H9 (cell line): ENCODE measurements at regions not wholly inside any gene's neighbourhood (a gene's known extent, or its start where the extent isn't known, plus 50 kb on each side); places are given as distances from the start of the nearest gene placed in this dataset.

Experiments used
- DNase-seq: peaks from one replicate; pipeline ENCODE4 v3.0.0-alpha.2; 2017
- H2AFZ ChIP-seq: one replicate; pipeline ENCODE4 v1.6.1; 2013; ENCODE audit warnings: mild to moderate bottlenecking, low read length, control low read depth, moderate library complexity
- H2AK5ac ChIP-seq: 2 replicates; pipeline ENCODE4 v1.6.1; 2013; ENCODE audit warnings: low read length, control low read depth, mixed read lengths; ENCODE audit not compliant: insufficient read length
- H2BK120ac ChIP-seq: one replicate; pipeline ENCODE4 v1.6.1; 2013; ENCODE audit warnings: low read depth, mild to moderate bottlenecking, low read length, control low read depth, inconsistent platforms; ENCODE audit not compliant: poor library complexity, severe bottlenecking
- H2BK12ac ChIP-seq: 2 replicates; pipeline ENCODE4 v1.6.1; 2013; ENCODE audit warnings: low read length, control low read depth, mixed read lengths, low read depth; ENCODE audit not compliant: insufficient read length
- H2BK15ac ChIP-seq: 2 replicates; pipeline ENCODE4 v1.6.1; 2013; ENCODE audit warnings: low read depth, low read length, control low read depth
- H2BK20ac ChIP-seq: one replicate; pipeline ENCODE4 v1.6.1; 2013; ENCODE audit warnings: low read depth, mild to moderate bottlenecking, low read length, control low read depth, inconsistent platforms; ENCODE audit not compliant: poor library complexity, severe bottlenecking
- H2BK5ac ChIP-seq: 2 replicates; pipeline ENCODE4 v1.6.1; 2013; ENCODE audit warnings: low read length, control low read depth, mixed read lengths; ENCODE audit not compliant: insufficient read length
- H3K14ac ChIP-seq: 2 replicates; pipeline ENCODE4 v1.6.1; 2013; ENCODE audit warnings: low read length, control low read depth; ENCODE audit not compliant: insufficient read depth
- H3K18ac ChIP-seq: 2 replicates; pipeline ENCODE4 v1.6.1; 2013; ENCODE audit warnings: low read depth, mild to moderate bottlenecking, mixed read lengths, low read length, control low read depth; ENCODE audit not compliant: insufficient read length
- H3K23ac ChIP-seq: 2 replicates; pipeline ENCODE4 v1.6.1; 2013; ENCODE audit warnings: low read length, control low read depth, mixed read lengths, low read depth; ENCODE audit not compliant: insufficient read length
- H3K23me2 ChIP-seq: 2 replicates; pipeline ENCODE4 v1.6.1; 2013; ENCODE audit warnings: low read depth, mild to moderate bottlenecking, mixed read lengths, low read length, control low read depth; ENCODE audit not compliant: insufficient read length, poor library complexity, severe bottlenecking
- H3K27ac ChIP-seq: 2 replicates; pipeline ENCODE4 v1.5.1; 2013; ENCODE audit warnings: low read length, control low read depth, mixed read lengths, low read depth; ENCODE audit not compliant: insufficient read length
- H3K27me3 ChIP-seq: 2 replicates; pipeline ENCODE4 v1.6.1; 2013; ENCODE audit warnings: low read length, control low read depth, inconsistent platforms; ENCODE audit not compliant: insufficient read depth
- H3K4ac ChIP-seq: 2 replicates; pipeline ENCODE4 v1.6.1; 2013; ENCODE audit warnings: low read depth, mild to moderate bottlenecking, control low read depth, inconsistent platforms, low read length, moderate library complexity
- H3K4me1 ChIP-seq: 2 replicates; pipeline ENCODE4 v1.6.1; 2013; ENCODE audit warnings: low read length, control low read depth, inconsistent platforms; ENCODE audit not compliant: insufficient read depth
- H3K4me2 ChIP-seq: 2 replicates; pipeline ENCODE4 v1.6.1; 2013; ENCODE audit warnings: low read length, control low read depth, mixed read lengths; ENCODE audit not compliant: insufficient read length, insufficient read depth
- H3K56ac ChIP-seq: 2 replicates; pipeline ENCODE4 v1.6.1; 2013; ENCODE audit warnings: low read depth, mild to moderate bottlenecking, mixed read lengths, low read length, control low read depth; ENCODE audit not compliant: insufficient read length
- H3K79me1 ChIP-seq: 2 replicates; pipeline ENCODE4 v1.6.1; 2013; ENCODE audit warnings: low read depth, mild to moderate bottlenecking, moderate library complexity, low read length, control low read depth, inconsistent platforms; ENCODE audit not compliant: insufficient read depth, poor library complexity, severe bottlenecking
- H3K79me2 ChIP-seq: 2 replicates; pipeline ENCODE4 v1.6.1; 2013; ENCODE audit warnings: low read length, control low read depth, inconsistent platforms; ENCODE audit not compliant: insufficient read depth
- H3K9ac ChIP-seq: 2 replicates; pipeline ENCODE4 v1.6.1; 2013; ENCODE audit warnings: low read length, control low read depth, mixed read lengths; ENCODE audit not compliant: insufficient read length; ENCODE audit errors: extremely low read depth
- H3K9me3 ChIP-seq: one replicate; pipeline ENCODE4 v1.6.1; 2013; ENCODE audit warnings: low read depth, low read length, inconsistent platforms; ENCODE audit not compliant: control insufficient read depth
- H3T11ph ChIP-seq: one replicate; pipeline ENCODE4 v1.6.1; 2013; ENCODE audit warnings: mild to moderate bottlenecking, low read length, control low read depth, inconsistent platforms
- H4K20me1 ChIP-seq: one replicate; pipeline ENCODE4 v1.6.1; 2013; ENCODE audit not compliant: control insufficient read depth, insufficient read length, insufficient read depth
- H4K5ac ChIP-seq: 2 replicates; pipeline ENCODE4 v1.6.1; 2013; ENCODE audit warnings: low read depth, mild to moderate bottlenecking, mixed read lengths, low read length, control low read depth; ENCODE audit not compliant: insufficient read length
- H4K8ac ChIP-seq: replicated peaks from 2 replicates; pipeline ENCODE4 v1.6.1; 2013; ENCODE audit warnings: low read length, control low read depth, mixed read lengths, low read depth; ENCODE audit not compliant: insufficient read length
- H4K91ac ChIP-seq: 2 replicates; pipeline ENCODE4 v1.6.1; 2013; ENCODE audit warnings: low read depth, mild to moderate bottlenecking, moderate library complexity, mixed read lengths, low read length, control low read depth; ENCODE audit not compliant: insufficient read length
- H3K27ac Mint-ChIP-seq, 3 experiments: 2 replicates in 2 of 3; 3 replicates in 1 of 3; pipeline ENCODE4 v1.8.0; 2020 to 2021; ENCODE audit warnings: mixed read lengths in 3 of 3, mild to moderate bottlenecking in 1 of 3, moderate library complexity in 1 of 3
- H3K27me3 Mint-ChIP-seq: 2 replicates; pipeline ENCODE4 v1.8.0; 2021; ENCODE audit warnings: low read depth, mild to moderate bottlenecking, moderate library complexity, mixed read lengths
- H3K36me3 Mint-ChIP-seq, 3 experiments: 2 replicates in 2 of 3; 3 replicates in 1 of 3; pipeline ENCODE4 v1.8.0; 2020 to 2021; ENCODE audit warnings: low read depth in 3 of 3, mixed read lengths in 3 of 3; ENCODE audit not compliant: insufficient read depth in 1 of 3
- H3K4me1 Mint-ChIP-seq, 2 experiments: 2 replicates each; pipeline ENCODE4 v1.8.0; 2020; ENCODE audit warnings: mixed read lengths in 2 of 2
- H3K4me3 Mint-ChIP-seq, 2 experiments: 2 replicates in 1 of 2; 3 replicates in 1 of 2; pipeline ENCODE4 v1.8.0; 2020 to 2021; ENCODE audit warnings: mild to moderate bottlenecking in 2 of 2, mixed read lengths in 2 of 2, moderate library complexity in 1 of 2
- H3K9me3 Mint-ChIP-seq, 2 experiments: 2 replicates in 1 of 2; 3 replicates in 1 of 2; pipeline ENCODE4 v1.8.0; 2020; ENCODE audit warnings: mild to moderate bottlenecking in 2 of 2, mixed read lengths in 2 of 2, moderate library complexity in 1 of 2
- CTCF ChIP-seq: fragments of 200-600 bp; sonication (generic); conservative IDR thresholded peaks from 3 replicates; pipeline ENCODE4 v1.8.0; 2021; ENCODE audit warnings: antibody characterized with exemption, mild to moderate bottlenecking
- WGBS: extraction: QIAGEN DNeasy Blood & Tissue Kit; methylation state at CpG from one replicate; pipeline ENCODE4 v1.1.7; 2013; ENCODE audit warnings: missing lambda C conversion rate, low lambda C conversion rate, mixed read lengths; ENCODE audit not compliant: insufficient read length; ENCODE audit errors: extremely low coverage; 5-methylcytosine and 5-hydroxymethylcytosine counted together

DNA sequence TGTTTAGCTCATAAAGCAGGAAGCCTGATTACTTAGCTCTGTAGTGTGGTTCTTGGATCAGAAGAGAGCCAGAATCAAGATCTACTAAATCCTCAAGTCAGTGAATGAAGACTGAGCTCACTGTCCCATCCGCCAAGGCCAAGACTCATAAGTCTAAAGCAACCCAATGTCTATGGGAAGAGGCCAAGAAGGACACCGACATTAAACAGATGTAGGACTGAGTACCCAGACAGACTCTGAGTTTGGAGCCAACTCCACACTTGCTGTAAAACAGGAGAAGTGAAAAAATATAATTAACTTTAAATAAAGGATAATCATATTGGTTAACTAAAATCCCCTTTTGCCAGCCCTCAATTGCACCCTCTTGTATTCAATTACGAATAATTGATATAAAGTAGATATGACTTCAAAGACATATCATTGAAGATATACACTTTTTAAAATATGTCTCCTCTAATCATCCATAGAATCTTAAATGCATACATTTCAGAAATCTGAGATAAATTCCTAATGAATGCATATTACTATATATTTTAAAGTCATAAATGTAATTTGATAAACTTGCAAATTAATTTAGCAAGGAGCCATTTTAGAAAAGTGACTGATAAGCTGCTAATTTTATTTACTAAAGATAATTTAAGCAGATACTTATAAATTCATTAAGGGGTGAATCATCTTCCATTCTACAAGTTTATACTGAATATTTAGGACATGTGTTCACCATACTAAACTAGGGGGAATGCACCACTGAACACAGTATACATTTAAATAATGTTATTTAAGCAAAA, 617.0 kb upstream of the ARID1B start:
- H4K5ac ChIP-seq, result no peak overlapping the region
- H3K9ac ChIP-seq, result no peak overlapping the region
- no peaks in the 10 kb centered on the region for H3K4me1 ChIP-seq
- no peak overlapping the region for H2BK15ac ChIP-seq
- no peak overlapping the region for H3K4me2 ChIP-seq
- no peak for TF ChIP-seq CTCF
- H2AK5ac ChIP-seq, result no peak overlapping the region
- no peak overlapping the region for H3T11ph ChIP-seq
- no peak overlapping the region for H3K27ac Mint-ChIP-seq
- H3K4ac ChIP-seq, result no peak overlapping the region
- no peak overlapping the region for H3K18ac ChIP-seq
- no peaks in the 10 kb centered on the region for H3K23me2 ChIP-seq
- no peaks in the 10 kb centered on the region for H3K27me3 Mint-ChIP-seq
- H3K4me3 Mint-ChIP-seq, result no peak overlapping the region
- H4K91ac ChIP-seq, result no peak overlapping the region
- H3K27ac ChIP-seq, result no peak overlapping the region
- H3K4me1 Mint-ChIP-seq, result no peaks in the 10 kb centered on the region
- H2BK20ac ChIP-seq, result no peak overlapping the region
- no peak overlapping the region for H3K56ac ChIP-seq
- no peaks in the 10 kb centered on the region for H3K27me3 ChIP-seq
- no peak overlapping the region for H2BK12ac ChIP-seq
- H3K79me1 ChIP-seq, result no peaks in the 10 kb centered on the region
- WGBS, result no CpG with 5 or more reads among the region's 3 CpGs
- DNase-seq, result no peak
- no peaks in the 10 kb centered on the region; a peak in 1 of 5 replicates for H3K9me3 Mint-ChIP-seq
- no peak overlapping the region for H2BK5ac ChIP-seq
- H3K14ac ChIP-seq, result no peak overlapping the region
- no peak overlapping the region for H2BK120ac ChIP-seq
- H4K20me1 ChIP-seq, result no peaks in the 10 kb centered on the region
- H2AFZ ChIP-seq, result no peak overlapping the region
- no peaks in the 10 kb centered on the region for H3K9me3 ChIP-seq
- H4K8ac ChIP-seq, result no peak overlapping the region
- H3K36me3 Mint-ChIP-seq, result no peaks in the 10 kb centered on the region
- H3K79me2 ChIP-seq, result no peaks in the 10 kb centered on the region
- no peak overlapping the region for H3K23ac ChIP-seq
